Stomach (tissue), 4 donors: ENCODE measurements at regions not wholly inside any gene's neighbourhood (a gene's known extent, or its start where the extent isn't known, plus 50 kb on each side); places are given as distances from the start of the nearest gene placed in this dataset.

ENCODE experiments used
- POLR2A ChIP-seq, 4 donors: fragments of 450-650 bp; IDR thresholded peaks; one replicate each; pipeline ENCODE4 v1.6.1; 2016; ENCODE audit warnings: antibody characterized with exemption in 4 of 4, control low read depth in 2 of 4, mild to moderate bottlenecking in 1 of 4, moderate library complexity in 1 of 4
- POLR2AphosphoS5 ChIP-seq, 3 donors: sonication (generic); formaldehyde crosslinking; IDR thresholded peaks; one replicate each; pipeline ENCODE4 v1.6.1; 2016; ENCODE audit warnings: antibody characterized with exemption in 3 of 3
- TF ChIP-seq, protein P1 (sequence below), 7 experiments: fragments of 450-650 bp in 4 of 7; fragments of 200-600 bp in 3 of 7; sonication (generic) in 3 of 7; IDR thresholded peaks; one replicate each; pipeline ENCODE4 v1.5.1; 2016 to 2019; ENCODE audit warnings: antibody characterized with exemption in 7 of 7, control low read depth in 2 of 7, mild to moderate bottlenecking in 1 of 7

DNA sequence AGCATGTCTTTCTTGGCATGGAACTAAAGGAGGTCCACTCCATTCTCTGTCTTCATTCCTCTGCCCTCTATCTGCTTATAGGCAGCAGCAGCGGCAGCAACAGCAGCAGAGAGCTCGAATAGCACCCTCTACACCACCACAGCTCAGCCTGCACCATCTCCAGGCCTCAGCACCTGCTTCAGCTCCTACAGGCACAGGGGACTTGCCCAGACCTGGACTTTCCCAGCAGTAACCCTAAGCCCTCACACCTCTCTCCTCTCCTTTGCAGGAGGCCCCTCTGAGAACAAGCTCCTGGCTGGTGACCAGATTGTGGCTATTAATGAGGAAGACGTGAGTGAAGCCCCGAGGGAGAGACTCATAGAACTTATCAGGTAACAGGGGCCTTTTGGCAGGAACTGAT is 80.7 kb downstream of the FRMPD3 start:
- TF ChIP-seq POLR2A (IDR thresholded peaks at IDR 0.05), result no peak
- TF ChIP-seq, protein P1, sequence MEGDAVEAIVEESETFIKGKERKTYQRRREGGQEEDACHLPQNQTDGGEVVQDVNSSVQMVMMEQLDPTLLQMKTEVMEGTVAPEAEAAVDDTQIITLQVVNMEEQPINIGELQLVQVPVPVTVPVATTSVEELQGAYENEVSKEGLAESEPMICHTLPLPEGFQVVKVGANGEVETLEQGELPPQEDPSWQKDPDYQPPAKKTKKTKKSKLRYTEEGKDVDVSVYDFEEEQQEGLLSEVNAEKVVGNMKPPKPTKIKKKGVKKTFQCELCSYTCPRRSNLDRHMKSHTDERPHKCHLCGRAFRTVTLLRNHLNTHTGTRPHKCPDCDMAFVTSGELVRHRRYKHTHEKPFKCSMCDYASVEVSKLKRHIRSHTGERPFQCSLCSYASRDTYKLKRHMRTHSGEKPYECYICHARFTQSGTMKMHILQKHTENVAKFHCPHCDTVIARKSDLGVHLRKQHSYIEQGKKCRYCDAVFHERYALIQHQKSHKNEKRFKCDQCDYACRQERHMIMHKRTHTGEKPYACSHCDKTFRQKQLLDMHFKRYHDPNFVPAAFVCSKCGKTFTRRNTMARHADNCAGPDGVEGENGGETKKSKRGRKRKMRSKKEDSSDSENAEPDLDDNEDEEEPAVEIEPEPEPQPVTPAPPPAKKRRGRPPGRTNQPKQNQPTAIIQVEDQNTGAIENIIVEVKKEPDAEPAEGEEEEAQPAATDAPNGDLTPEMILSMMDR (IDR thresholded peaks at IDR 0.05), result no peak
- no peak for TF ChIP-seq POLR2AphosphoS5 (IDR thresholded peaks at IDR 0.05)
